LNCAP (cell line): ENCODE measurements at regions not wholly inside any gene's neighbourhood (a gene's known extent, or its start where the extent isn't known, plus 50 kb on each side); places are given as distances from the start of the nearest gene placed in this dataset.

Source experiments
- TF ChIP-seq, protein P1 (sequence below): fragments of 450-650 bp; IDR thresholded peaks from 2 replicates; pipeline ENCODE4 v1.5.1; 2017; ENCODE audit warnings: mild to moderate bottlenecking

DNA sequence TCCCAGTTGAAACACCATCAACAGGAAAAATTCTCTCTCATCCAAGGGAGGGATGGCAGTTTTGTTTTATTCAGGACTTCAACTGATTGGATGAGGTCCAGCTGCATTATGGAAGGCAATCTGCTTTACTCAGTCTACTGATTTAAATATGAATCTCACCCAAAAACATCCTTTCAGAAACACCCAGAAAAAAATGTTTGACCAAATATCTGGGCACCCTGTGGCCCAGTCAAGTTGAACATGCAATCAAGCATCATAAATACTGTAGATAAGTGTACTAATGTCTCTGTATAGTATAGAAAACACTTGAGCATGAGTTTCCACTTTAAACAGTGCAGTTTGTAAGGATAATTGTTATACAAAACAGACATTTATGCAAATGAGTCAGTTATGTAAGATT is 753.2 kb downstream of the ARAP2 start:
- TF ChIP-seq, protein P1, sequence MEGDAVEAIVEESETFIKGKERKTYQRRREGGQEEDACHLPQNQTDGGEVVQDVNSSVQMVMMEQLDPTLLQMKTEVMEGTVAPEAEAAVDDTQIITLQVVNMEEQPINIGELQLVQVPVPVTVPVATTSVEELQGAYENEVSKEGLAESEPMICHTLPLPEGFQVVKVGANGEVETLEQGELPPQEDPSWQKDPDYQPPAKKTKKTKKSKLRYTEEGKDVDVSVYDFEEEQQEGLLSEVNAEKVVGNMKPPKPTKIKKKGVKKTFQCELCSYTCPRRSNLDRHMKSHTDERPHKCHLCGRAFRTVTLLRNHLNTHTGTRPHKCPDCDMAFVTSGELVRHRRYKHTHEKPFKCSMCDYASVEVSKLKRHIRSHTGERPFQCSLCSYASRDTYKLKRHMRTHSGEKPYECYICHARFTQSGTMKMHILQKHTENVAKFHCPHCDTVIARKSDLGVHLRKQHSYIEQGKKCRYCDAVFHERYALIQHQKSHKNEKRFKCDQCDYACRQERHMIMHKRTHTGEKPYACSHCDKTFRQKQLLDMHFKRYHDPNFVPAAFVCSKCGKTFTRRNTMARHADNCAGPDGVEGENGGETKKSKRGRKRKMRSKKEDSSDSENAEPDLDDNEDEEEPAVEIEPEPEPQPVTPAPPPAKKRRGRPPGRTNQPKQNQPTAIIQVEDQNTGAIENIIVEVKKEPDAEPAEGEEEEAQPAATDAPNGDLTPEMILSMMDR = no peak

DNA sequence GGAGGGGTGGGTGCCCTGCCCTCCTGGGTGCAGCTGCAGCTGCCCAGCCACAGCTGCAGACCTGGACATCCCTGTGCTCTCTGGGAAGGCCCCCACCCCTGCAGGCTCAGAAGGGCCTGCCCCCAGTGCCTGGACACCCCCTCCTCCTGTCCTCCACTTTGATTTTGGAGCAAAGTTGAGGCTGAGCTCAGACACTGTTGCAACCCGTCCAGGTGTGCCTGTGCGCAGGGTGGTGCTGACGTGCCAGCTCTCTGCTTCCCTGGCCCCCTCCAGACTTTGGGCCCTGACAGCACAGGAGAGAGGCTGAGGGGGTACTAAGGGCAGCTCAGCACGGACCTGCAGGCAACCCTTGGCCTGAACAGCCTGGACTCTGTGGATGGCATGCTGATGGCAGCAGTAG is 750.3 kb downstream of the ARAP2 start:
- TF ChIP-seq, protein P1 = no peak

DNA sequence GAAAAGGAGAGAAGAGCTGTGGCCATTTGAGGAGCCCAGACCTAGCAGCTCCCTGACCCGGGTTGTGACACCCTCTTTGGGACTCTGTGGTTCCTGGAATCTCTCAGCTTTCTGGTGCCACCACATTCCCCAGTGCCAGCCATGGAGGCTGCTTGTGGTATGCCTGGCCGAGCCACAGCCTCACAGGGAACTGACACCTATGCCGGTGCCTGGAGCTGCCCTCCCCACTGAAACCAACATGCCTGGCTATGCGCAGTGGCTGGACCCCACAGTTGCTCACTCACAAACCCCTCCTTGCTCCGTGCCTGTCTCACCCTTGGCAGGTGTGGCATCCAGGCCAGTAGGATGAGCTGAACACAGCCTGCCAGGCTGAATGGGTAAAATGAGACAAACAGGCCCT is 749.4 kb downstream of the ARAP2 start:
- TF ChIP-seq, protein P1 = no peak

DNA sequence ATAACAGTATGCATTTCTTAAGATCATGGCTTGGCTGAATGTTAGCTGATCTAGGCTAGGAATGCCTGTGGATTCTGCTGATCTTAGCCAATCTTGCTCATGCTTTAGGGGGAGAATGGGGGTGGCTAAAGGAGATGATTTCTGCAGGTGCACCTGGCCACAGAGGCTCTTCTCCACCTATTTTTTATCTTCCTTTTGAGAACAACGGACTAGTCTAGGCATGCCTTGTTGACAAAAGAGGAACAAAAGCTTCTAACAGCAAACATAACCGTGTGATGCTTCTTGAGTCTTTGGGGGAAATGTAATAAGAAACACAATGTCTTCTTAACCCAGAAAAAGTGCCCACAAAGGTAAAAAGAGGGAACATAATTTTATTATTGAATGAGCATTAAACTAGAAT is 743.5 kb downstream of the ARAP2 start:
- TF ChIP-seq, protein P1 = no peak

DNA sequence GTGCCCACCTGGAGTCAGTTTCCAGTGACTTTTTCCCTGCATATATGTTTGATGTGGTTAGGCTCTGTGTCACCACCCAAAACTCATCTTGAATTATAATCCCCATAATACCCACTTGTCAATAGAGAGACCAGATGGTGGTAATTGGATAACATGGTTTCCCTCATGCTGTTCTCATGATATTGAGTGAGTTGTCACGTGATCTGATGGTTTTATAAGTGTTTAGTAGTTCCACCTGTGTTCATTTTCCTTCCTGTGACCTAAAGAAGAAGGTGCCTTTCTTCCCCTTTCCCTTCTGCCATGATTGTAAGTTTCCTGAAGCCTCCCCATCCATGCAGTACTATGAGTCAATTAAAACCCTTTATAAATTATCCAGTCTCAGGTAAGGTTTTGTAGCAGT is 740.9 kb downstream of the ARAP2 start:
- TF ChIP-seq, protein P1 = no peak

DNA sequence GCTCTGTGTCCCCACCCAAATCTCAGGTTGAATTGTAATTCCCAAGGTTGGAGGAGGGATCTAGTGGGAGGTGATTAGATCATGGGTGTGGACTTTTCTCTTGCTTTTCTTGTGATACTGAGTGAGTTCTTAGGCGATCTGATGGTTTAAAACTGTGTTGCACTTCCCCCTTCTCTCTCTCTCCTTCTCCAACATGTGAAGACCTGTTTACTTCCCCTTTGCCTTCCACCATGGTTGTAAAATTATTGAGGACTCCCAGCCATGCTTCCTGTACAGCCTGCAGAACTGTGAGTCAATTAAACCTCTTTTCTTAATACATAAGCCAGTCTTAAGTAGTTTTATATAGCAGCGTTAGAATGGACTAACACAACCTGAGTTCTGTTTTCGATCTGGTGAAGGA is 738.2 kb downstream of the ARAP2 start:
- TF ChIP-seq, protein P1 = no peak

DNA sequence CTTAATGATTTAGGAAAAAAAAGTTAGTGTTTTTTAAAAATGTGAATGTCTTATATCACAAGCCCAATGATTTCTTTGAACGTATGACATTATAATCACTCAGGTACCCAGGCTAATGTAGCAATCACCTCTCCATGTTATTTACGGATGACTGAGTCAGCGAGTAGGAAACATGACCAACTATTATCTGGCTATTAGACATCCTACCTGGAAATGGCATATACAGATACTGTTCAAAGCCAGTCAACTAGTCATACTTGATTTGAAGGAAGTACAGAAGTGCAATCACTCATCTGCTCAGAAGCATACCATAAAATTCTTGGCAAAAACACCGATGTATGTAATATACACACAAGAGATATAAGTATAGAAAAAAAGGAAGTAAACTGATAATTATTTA is 732.5 kb downstream of the ARAP2 start:
- TF ChIP-seq, protein P1 = no peak

DNA sequence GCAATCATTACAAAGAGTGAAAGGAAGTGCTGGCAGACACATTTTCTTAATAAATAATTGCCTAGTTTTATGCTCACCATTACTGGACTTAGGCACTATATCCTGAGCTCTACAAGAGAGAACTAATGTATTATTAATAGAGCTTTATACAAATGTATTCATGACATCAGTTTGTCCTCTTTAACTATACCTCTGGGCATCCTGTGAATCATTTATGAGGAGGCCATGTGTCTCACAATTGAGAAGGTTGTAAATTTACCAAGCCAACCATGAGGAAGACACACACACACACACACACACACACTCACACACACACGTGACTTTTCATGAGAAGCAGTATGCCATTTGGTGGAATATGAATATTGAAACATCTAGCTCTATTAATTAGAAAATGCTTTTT is 728.2 kb downstream of the ARAP2 start:
- TF ChIP-seq, protein P1 = no peak
